M059J (cell line): ENCODE measurements at regions not wholly inside any gene's neighbourhood (a gene's known extent, or its start where the extent isn't known, plus 50 kb on each side); places are given as distances from the start of the nearest gene placed in this dataset.

Experiments
- DNase-seq: peaks from one replicate; pipeline ENCODE4 v3.0.0-alpha.2; 2012; ENCODE audit warnings: low read depth

- DNase-seq = no peak
These were observed 169.8 kb upstream of the B3GALT2 start for GRCh38 chr1:193356249-193356648.

GRCh38 chr1:193355626-193356025 lies 169.2 kb upstream of the B3GALT2 start:
- DNase-seq = no peak

GRCh38 chr1:193355178-193355577 lies 168.8 kb upstream of the B3GALT2 start:
- DNase-seq = peak; percentile 42

- no peak for DNase-seq
These were observed 162.5 kb upstream of the B3GALT2 start for GRCh38 chr1:193348769-193349535.

- DNase-seq = no peak
These were observed 161.8 kb upstream of the B3GALT2 start for GRCh38 chr1:193348091-193348768.

- DNase-seq = no peak
These were observed 159.7 kb upstream of the B3GALT2 start for GRCh38 chr1:193346085-193346484.

GRCh38 chr1:193342811-193343210 lies 156.4 kb upstream of the B3GALT2 start:
- no peak for DNase-seq

GRCh38 chr1:193340331-193340730 lies 153.9 kb upstream of the B3GALT2 start:
- DNase-seq = no peak

- DNase-seq = no peak
These were observed 153.0 kb upstream of the B3GALT2 start for GRCh38 chr1:193339401-193339800.

GRCh38 chr1:193338194-193338593 lies 151.8 kb upstream of the B3GALT2 start:
- DNase-seq = peak; percentile 36

- DNase-seq = no peak
These were observed 149.5 kb upstream of the B3GALT2 start for GRCh38 chr1:193335806-193336428.

GRCh38 chr1:193333166-193333565 lies 146.8 kb upstream of the B3GALT2 start:
- DNase-seq = no peak

- no peak for DNase-seq
These were observed 139.9 kb upstream of the B3GALT2 start for GRCh38 chr1:193326296-193326695.

GRCh38 chr1:193325771-193326170 lies 139.4 kb upstream of the B3GALT2 start:
- peak; percentile 68 for DNase-seq

GRCh38 chr1:193325042-193325441 lies 138.6 kb upstream of the B3GALT2 start:
- DNase-seq = peak; percentile 44

GRCh38 chr1:193322211-193322610 lies 135.8 kb upstream of the B3GALT2 start:
- peak; percentile 88 for DNase-seq

- DNase-seq = peak; percentile 90
These were observed 134.9 kb upstream of the B3GALT2 start for GRCh38 chr1:193321242-193321840.

- no peak for DNase-seq
These were observed 133.9 kb upstream of the B3GALT2 start for GRCh38 chr1:193320270-193320669.

- DNase-seq = peak; percentile 22
These were observed 131.9 kb upstream of the B3GALT2 start for GRCh38 chr1:193318347-193318746.

- DNase-seq = no peak
These were observed 127.1 kb upstream of the B3GALT2 start for GRCh38 chr1:193313354-193314140.

- DNase-seq = no peak
These were observed 126.0 kb upstream of the B3GALT2 start for GRCh38 chr1:193312432-193312831.
